GM13976 (cell line): ENCODE measurements at regions not wholly inside any gene's neighbourhood (a gene's known extent, or its start where the extent isn't known, plus 50 kb on each side); places are given as distances from the start of the nearest gene placed in this dataset.

Experiments
- DNase-seq: peaks from one replicate; pipeline ENCODE4 v3.0.0; 2012; ENCODE audit warnings: low spot score
- CTCF ChIP-seq: IDR thresholded peaks from 2 replicates; pipeline ENCODE4 v1.5.1; 2012; ENCODE audit warnings: borderline replicate concordance, mild to moderate bottlenecking; ENCODE audit not compliant: insufficient read depth; ENCODE audit errors: extremely low read depth, missing control alignments, control extremely low read depth
- in situ Hi-C: fragments of 300-500 bp; cut with MboI; formaldehyde crosslinking; loops from one replicate; pipeline ENCODE4 v1.12.0; 2022; ENCODE audit warnings: low sequenced_read_pairs, mixed read lengths, inconsistent platforms; ENCODE audit not compliant: unreplicated experiment

- peak; percentile 74 for DNase-seq
Observed at GRCh38 chr4:26074712-26075430, 160.9 kb downstream of the SMIM20 start.

GRCh38 chr4:26075583-26075982 lies 161.6 kb downstream of the SMIM20 start:
- TF ChIP-seq CTCF: no peak
- DNase-seq: no peak
- in situ Hi-C loops: loop anchor here (10.0 kb wide), 2 partner anchors 249 to 339 kb away; partner anchors contain the start of gene RBPJ

More at GRCh38 chr4:26074712-26075430, 160.9 kb downstream of the SMIM20 start:
- TF ChIP-seq CTCF: no peak
- in situ Hi-C loops: loop anchor here (10.0 to 25.0 kb wide), 3 partner anchors 250 to 937 kb away; partner anchors contain the start of gene RBPJ

- DNase-seq: peak; percentile 43
- in situ Hi-C loops: loop anchor here (10.0 kb wide), 2 partner anchors 249 to 339 kb away; partner anchors contain the start of gene RBPJ
- TF ChIP-seq CTCF: no peak
Observed at GRCh38 chr4:26076000-26076587, 162.1 kb downstream of the SMIM20 start.

- in situ Hi-C loops: loop anchor here (10.0 kb wide), 2 partner anchors 248 to 338 kb away; partner anchors contain the start of gene RBPJ
- DNase-seq: no peak
- no peak for TF ChIP-seq CTCF
Observed at GRCh38 chr4:26076896-26077295, 162.9 kb downstream of the SMIM20 start.

- in situ Hi-C loops: loop anchor here (10.0 kb wide), 2 partner anchors 247 to 337 kb away; partner anchors contain the start of gene RBPJ
- DNase-seq: no peak
- no peak for TF ChIP-seq CTCF
Observed at GRCh38 chr4:26077756-26078155, 163.7 kb downstream of the SMIM20 start.

- DNase-seq: no peak
- TF ChIP-seq CTCF: no peak
- in situ Hi-C loops: no loop called here
Observed at GRCh38 chr4:26080870-26081628, 167.0 kb downstream of the SMIM20 start.
